NCI-H2196 (cell line): ENCODE measurements at regions not wholly inside any gene's neighbourhood (a gene's known extent, or its start where the extent isn't known, plus 50 kb on each side); places are given as distances from the start of the nearest gene placed in this dataset.
"Not testable (repeated sequence)": the region's sequence is repeated elsewhere in the genome, so short reads cannot be mapped to it uniquely, and the experiment has no call there.

Source experiments
- DNase-seq: peaks from one replicate; lab custom pipeline; 2025; ENCODE audit not compliant: unreplicated experiment; lab: John Stamatoyannopoulos, UW

DNA sequence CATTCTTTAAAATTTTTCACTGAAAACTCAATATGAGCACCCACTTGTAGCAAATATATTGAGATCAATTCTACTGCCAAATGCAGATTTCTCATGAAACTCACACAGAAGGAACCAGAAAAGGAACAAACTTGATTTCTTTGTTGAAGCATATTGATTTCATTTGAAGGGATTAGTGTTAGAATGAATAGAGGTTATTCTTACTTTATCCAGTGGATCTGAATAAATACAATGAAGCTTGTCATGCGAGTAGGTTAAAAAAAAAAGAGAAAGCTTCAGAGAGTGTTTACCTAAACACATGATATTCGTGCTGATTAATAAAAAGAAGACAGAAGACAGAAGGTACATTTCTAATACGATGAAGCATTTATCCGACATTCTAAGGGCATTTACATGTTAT, 226.7 kb upstream of the ZSWIM2 start:
- DNase-seq = no peak

DNA sequence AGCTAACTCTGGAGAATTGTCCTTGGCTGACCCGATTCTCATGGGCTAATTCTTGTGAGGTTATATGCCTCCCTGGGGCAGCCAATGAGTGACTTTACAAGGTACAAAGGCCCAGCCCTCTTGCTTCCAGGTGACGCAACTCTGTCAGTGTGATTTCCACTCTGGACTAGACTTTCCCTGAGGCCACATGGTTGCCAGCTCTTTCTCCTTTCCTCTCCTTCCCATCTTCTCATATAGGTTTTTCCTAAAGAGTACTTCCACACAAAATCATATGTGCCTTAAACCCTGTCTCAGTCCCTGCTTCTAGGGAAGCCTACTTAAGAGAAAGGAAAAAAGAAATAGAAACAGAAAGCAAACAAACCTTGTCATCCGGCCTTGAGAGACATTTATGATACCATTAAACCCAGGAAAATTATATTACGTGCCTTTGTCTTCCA, 226.2 kb upstream of the ZSWIM2 start:
- no peak for DNase-seq

- DNase-seq = no peak
Observed at GRCh38 chr2:187058198-187058597, 209.2 kb upstream of the ZSWIM2 start.

- no peak for DNase-seq
Observed at GRCh38 chr2:187057466-187057865, 208.5 kb upstream of the ZSWIM2 start.

DNA sequence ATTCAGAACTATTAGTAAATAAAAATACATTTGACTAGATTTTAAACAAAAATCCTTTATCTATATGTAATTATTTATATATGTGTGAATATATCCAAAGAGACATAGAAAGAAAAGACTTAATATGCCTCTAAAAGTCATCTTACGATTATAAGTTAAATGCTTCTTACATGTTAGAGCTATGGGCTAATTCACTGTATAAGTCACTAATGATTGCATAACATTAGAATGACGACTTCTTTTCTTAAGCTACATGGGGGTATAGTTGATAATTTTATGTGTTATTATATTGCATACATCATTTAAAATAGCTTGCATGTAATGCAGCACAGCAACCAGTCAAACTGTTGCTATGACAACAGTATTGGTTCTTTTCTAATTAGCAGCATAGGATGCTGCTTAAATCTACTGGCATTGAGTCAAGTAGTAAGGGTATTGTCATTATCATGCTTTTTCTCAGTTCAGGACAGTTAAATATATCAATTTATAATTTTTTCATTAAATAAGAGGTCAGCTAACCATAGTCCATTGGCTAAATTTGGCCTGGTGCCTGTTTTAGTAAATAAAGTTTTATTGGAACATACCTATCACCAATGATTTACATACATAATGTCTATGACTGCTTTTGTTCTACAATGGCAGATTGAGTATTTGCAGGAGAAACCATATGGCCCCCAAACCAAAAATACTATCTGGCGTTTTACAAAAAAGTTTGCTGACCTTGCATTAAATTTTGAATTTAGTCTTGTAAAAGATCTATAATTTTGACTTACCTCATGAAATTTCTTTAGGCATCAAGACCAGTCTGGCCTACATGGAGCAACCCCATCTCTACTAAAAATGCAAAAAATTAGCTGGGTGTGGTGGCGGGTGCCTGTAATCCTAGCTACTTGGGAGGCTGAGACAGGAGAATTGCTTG, 207.7 kb upstream of the ZSWIM2 start:
- DNase-seq = no peak

GRCh38 chr2:187055463-187055862, 206.5 kb upstream of the ZSWIM2 start:
- DNase-seq = no peak

- no peak for DNase-seq
Observed at GRCh38 chr2:187054501-187055319, 205.7 kb upstream of the ZSWIM2 start.

GRCh38 chr2:187051350-187051749, 202.4 kb upstream of the ZSWIM2 start:
- no peak for DNase-seq

GRCh38 chr2:187050409-187050998, 201.5 kb upstream of the ZSWIM2 start:
- DNase-seq = no peak

DNA sequence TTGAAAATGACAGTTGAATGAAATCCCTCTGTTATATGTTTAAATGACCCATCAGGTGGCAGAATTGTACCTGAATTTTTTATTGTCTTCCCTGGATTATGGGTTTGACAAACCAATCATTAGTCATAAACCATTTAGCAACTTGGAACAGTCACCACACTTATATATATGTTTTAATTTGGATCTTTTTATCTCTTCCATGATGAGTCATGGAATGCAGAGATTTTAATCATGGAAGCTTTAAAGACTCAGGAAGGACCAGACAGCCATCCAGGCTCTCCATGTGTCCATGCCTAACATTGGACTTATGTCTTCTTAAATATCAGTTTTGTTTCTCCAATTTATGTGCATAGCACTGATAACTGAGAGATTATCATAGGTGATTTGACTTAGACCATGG, 188.3 kb upstream of the ZSWIM2 start:
- no peak for DNase-seq

DNA sequence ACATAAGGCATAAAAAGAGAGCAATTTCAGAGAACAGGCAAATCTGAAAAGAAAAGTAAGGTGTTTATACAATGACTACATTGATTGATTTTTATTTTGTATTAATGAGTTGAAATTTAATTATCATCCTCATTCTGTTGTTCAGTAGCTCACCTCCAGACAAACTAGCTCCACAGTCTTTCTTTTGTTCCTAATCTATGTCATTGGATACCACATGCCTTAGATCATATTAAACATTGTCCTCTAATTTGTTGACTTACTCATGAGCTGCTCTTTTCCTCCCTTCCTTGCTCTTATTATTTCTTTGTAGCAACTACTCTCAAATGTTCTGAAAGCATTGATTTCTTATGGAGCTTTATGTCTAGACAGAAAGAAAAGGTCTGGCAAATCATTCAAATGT, 185.5 kb upstream of the ZSWIM2 start:
- no peak for DNase-seq

DNA sequence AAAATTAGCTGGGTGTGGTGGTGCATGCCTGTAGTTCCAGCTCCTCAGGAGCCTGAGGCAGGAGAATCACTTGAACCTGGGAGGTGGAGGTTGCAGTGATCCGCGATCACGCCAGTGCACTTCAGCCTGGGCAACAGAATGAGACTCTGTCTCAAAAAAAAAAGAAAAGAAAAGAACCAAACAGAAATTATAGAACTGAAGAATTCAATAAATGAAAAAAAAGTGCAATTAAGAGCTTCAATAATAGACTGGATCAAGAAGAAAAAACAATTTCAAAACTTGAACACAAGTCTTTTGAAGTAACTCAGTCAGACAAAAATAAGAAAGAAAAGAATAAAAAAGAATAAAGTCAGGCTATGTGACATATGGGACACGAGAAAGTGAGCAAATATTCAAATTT, 175.8 kb upstream of the ZSWIM2 start:
- DNase-seq = no peak

DNA sequence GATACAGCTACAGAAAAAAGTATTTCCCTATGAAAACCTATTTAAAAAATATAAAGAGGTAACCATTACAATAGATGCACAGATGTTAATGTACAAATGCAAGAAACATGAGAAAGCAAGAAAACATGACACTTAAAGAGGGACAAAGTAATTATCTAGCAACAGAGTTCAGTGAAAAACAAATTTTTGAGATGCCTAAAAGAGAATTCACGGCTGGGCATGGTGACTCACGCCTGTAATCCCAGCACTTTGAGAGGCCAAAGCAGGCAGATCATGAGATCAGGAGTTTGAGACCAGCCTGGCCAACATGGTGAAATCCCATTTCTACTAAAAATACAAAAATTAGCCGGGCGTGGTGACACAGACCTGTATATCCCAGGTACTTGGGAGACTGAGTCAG, 175.0 kb upstream of the ZSWIM2 start:
- not testable (repeated sequence) for DNase-seq

DNA sequence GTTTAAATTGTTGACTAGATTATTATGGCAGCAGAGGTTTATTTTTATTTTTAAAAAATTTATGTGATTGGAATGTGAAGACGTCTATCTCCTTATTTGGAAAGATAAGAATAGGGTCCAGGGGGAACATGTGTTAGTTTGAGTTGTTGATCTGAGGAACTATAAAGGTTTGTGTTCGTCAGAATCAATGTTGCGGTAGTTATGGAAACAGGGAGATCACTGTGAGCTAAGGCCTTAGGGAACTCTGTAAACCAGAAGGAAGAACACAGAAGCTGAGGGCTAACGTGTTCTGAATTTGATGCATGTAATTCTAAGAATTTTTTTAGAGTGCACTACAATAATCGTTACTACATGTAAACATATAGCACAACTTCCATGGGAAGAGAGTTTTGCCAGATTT, 168.5 kb upstream of the ZSWIM2 start:
- DNase-seq = no peak

DNA sequence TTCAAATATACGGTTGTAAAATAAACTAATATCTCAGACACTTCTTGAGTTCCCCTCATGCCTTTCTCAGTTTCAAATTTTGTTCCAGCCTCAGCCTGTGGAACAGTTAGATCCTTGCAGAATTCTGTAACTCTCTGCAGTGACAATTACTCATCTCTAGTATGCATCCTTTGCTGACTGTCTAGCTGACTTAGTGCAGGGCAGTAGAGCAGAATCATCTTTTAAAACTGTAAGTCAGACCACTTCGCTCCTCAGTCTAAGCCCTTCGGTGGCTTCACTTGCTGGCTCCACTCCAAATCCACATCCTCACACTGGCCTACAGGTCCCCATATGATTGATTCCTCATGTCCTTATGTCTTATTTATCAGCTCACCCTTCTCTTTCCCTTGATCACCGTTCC, 164.1 kb upstream of the ZSWIM2 start:
- DNase-seq = no peak

DNA sequence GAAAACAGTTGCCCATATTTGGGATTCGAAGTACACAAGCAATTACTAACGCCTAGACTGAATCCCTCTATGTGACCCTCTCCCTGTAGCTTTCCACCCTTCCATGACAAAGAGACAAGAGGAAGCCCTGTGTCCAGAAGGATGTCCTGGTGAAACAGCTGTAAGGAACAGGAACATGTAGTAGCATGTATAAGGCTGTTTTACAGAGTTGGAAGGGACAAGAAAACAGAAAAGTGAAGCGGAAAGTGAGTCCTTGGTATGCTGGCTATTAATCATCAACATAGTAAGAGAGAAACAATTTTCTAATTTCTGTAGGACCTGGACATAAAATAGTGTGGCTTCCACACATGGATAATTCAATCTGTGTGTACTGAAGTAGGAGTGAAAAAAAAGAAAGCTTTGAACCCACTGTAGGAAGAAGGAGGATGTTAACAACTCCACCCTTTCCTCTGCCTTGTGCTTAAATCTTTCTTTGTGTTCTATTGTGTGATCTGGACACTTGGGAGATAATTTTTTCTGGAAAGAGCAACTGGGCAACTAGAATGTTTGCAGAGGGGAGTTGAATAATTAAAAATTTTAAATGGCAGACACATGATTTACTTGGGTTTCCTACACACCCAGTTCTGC, 162.3 kb upstream of the ZSWIM2 start:
- no peak for DNase-seq

- no peak for DNase-seq
Observed at GRCh38 chr2:187009483-187010239, 160.7 kb upstream of the ZSWIM2 start.

GRCh38 chr2:187008111-187008510, 159.1 kb upstream of the ZSWIM2 start:
- no peak for DNase-seq

DNA sequence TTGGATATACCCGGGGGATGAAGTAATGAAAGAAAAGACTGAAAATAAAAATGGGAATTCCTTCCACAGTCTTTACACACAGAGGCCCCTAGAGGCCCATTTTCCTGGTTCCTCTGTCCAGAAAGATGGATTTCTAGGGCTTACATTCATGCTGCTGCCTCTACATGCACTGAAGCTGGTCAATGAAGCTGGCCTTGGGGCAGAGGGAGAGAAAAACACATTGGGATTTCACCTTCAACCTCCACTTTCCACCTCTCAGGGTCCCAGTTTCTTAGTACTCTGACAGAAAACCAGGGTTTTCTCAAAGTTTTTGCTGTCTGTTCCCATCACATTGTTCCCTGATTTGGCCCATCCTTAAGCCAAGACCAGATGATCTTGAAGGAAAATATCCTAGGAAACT, 154.6 kb upstream of the ZSWIM2 start:
- no peak for DNase-seq

- no peak for DNase-seq
Observed at GRCh38 chr2:187003038-187003554, 154.1 kb upstream of the ZSWIM2 start.
